ENCODE measurements at regions not wholly inside any gene's neighbourhood (a gene's known extent, or its start where the extent isn't known, plus 50 kb on each side); places are given as distances from the start of the nearest gene placed in this dataset.
A peak's percentile ranks its signal among the peaks of the same experiment; 100 is the strongest.

GRCh38 chr3:98986073-98986472 is 84.6 kb upstream of the DCBLD2 start:
- no peaks in the 10 kb centered on the region for H3K4me1 ChIP-seq (ENCODE audit: insufficient read depth, low read length)
- no peaks in the 10 kb centered on the region for H3K36me3 ChIP-seq (replicated peaks in 1 of 2; ENCODE audit: control insufficient read depth in 1 of 2, insufficient read depth in 2 of 2, low read length in 2 of 2)
- FAIRE-seq (no peak), ATAC-seq (0 out of 3 replicates have a peak, but pooled peaks have one; percentile 41), DNase-seq (ENCODE audit: low spot score) (peak; percentile 68)
- H3K27me3 ChIP-seq (ENCODE audit: control insufficient read depth in 1 of 2, insufficient read depth in 2 of 2, low read length in 2 of 2): no peaks in the 10 kb centered on the region
- BruUV-seq (replicated peaks): no TSS peak
- no peaks in the 10 kb centered on the region for H3K79me2 ChIP-seq (ENCODE audit: insufficient read depth, low read length)
- ChIA-PET POLR2A (no interaction called here), CTCF (ENCODE audit: low intra/inter-chr PET ratio, low total read pairs) (no interaction called here)
- H3K9ac ChIP-seq (ENCODE audit: insufficient read depth, low read depth, low read length): no peak overlapping the region
- no peaks in the 10 kb centered on the region for H3K9me3 ChIP-seq (ENCODE audit: low read length)
- no peak overlapping the region for H3K27ac ChIP-seq (ENCODE audit: extremely low read length, insufficient read depth, low read length)
- no peak overlapping the region for H3K4me2 ChIP-seq (ENCODE audit: low read depth, low read length)
- no peak overlapping the region for H2AFZ ChIP-seq (ENCODE audit: low read length)
- 0% methylated on average over 1 of the region's 1 CpG for WGBS (ENCODE audit: low lambda C conversion rate)
- intact Hi-C loops (cut with micrococcal nuclease; ENCODE audit: unreplicated experiment): no loop called here
- no peaks in the 10 kb centered on the region for H4K20me1 ChIP-seq (ENCODE audit: insufficient read depth, low read length)
- in situ Hi-C loops (cut with HindIII; ENCODE audit: extremely low pct_ligation_motif_present, low pct_unique_long_range_greater_than_20kb): no loop called here
- H3K4me3 ChIP-seq (replicated peaks in 1 of 3; ENCODE audit: insufficient read depth in 1 of 3, low read depth in 2 of 3, low read length in 3 of 3): no peak overlapping the region
- TF ChIP-seq KAT7 (CRISPR knock-in tag; IDR thresholded peaks at IDR 0.05; ENCODE audit: borderline replicate concordance) (no peak), CBFB (CRISPR knock-in tag; IDR thresholded peaks at IDR 0.05) (no peak), ZBTB21 (CRISPR knock-in tag; IDR thresholded peaks at IDR 0.05) (0 out of 2 replicates have a peak, but pooled peaks have one; percentile 22), HOXA7 (CRISPR knock-in tag; IDR thresholded peaks at IDR 0.05) (no peak), TEAD3 (CRISPR knock-in tag; optimal IDR thresholded peaks at IDR 0.05; ENCODE audit: borderline replicate concordance) (peak; percentile 51), ZIK1 (CRISPR knock-in tag; IDR thresholded peaks at IDR 0.05; ENCODE audit: borderline replicate concordance, low read depth) (no peak), HNF4G (IDR thresholded peaks at IDR 0.05; ENCODE audit: borderline replicate concordance, low read depth, low read length) (no peak), HNF4G (CRISPR knock-in tag; IDR thresholded peaks at IDR 0.05; ENCODE audit: borderline replicate concordance, low read depth) (no peak), ZNF143 (CRISPR knock-in tag; IDR thresholded peaks at IDR 0.05) (no peak), HMG20B (CRISPR knock-in tag; conservative IDR thresholded peaks at IDR 0.05) (no peak), LRRFIP1 (CRISPR knock-in tag; conservative IDR thresholded peaks at IDR 0.05) (no peak), RARG (CRISPR knock-in tag; IDR thresholded peaks at IDR 0.05; ENCODE audit: low read depth) (no peak), KDM3A (CRISPR knock-in tag; IDR thresholded peaks at IDR 0.05; ENCODE audit: low read depth) (no peak), ATF7 (IDR thresholded peaks at IDR 0.05) (peak; percentile 79), ATF7 (CRISPR knock-in tag; IDR thresholded peaks at IDR 0.05) (no peak), TOE1 (CRISPR knock-in tag; IDR thresholded peaks at IDR 0.05) (no peak)
- TF ChIP-seq, protein P1, sequence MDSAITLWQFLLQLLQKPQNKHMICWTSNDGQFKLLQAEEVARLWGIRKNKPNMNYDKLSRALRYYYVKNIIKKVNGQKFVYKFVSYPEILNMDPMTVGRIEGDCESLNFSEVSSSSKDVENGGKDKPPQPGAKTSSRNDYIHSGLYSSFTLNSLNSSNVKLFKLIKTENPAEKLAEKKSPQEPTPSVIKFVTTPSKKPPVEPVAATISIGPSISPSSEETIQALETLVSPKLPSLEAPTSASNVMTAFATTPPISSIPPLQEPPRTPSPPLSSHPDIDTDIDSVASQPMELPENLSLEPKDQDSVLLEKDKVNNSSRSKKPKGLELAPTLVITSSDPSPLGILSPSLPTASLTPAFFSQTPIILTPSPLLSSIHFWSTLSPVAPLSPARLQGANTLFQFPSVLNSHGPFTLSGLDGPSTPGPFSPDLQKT (CRISPR knock-in tag; IDR thresholded peaks at IDR 0.05; ENCODE audit: borderline replicate concordance): no peak
- TF ChIP-seq, protein P2, sequence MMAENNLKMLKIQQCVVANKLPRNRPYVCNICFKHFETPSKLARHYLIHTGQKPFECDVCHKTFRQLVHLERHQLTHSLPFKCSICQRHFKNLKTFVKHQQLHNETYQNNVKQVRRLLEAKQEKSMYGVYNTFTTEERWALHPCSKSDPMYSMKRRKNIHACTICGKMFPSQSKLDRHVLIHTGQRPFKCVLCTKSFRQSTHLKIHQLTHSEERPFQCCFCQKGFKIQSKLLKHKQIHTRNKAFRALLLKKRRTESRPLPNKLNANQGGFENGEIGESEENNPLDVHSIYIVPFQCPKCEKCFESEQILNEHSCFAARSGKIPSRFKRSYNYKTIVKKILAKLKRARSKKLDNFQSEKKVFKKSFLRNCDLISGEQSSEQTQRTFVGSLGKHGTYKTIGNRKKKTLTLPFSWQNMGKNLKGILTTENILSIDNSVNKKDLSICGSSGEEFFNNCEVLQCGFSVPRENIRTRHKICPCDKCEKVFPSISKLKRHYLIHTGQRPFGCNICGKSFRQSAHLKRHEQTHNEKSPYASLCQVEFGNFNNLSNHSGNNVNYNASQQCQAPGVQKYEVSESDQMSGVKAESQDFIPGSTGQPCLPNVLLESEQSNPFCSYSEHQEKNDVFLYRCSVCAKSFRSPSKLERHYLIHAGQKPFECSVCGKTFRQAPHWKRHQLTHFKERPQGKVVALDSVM (CRISPR knock-in tag; IDR thresholded peaks at IDR 0.05): no peak
- TF ChIP-seq, protein P3, sequence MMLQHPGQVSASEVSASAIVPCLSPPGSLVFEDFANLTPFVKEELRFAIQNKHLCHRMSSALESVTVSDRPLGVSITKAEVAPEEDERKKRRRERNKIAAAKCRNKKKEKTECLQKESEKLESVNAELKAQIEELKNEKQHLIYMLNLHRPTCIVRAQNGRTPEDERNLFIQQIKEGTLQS (CRISPR knock-in tag; IDR thresholded peaks at IDR 0.05): peak; percentile 77
- TF ChIP-seq, protein P4, sequence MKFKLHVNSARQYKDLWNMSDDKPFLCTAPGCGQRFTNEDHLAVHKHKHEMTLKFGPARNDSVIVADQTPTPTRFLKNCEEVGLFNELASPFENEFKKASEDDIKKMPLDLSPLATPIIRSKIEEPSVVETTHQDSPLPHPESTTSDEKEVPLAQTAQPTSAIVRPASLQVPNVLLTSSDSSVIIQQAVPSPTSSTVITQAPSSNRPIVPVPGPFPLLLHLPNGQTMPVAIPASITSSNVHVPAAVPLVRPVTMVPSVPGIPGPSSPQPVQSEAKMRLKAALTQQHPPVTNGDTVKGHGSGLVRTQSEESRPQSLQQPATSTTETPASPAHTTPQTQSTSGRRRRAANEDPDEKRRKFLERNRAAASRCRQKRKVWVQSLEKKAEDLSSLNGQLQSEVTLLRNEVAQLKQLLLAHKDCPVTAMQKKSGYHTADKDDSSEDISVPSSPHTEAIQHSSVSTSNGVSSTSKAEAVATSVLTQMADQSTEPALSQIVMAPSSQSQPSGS (CRISPR knock-in tag; IDR thresholded peaks at IDR 0.05): 0 out of 2 replicates have a peak, but pooled peaks have one; percentile 20

All from HepG2 (cell line).